ENCODE measurements at regions not wholly inside any gene's neighbourhood (a gene's known extent, or its start where the extent isn't known, plus 50 kb on each side); places are given as distances from the start of the nearest gene placed in this dataset.

DNA sequence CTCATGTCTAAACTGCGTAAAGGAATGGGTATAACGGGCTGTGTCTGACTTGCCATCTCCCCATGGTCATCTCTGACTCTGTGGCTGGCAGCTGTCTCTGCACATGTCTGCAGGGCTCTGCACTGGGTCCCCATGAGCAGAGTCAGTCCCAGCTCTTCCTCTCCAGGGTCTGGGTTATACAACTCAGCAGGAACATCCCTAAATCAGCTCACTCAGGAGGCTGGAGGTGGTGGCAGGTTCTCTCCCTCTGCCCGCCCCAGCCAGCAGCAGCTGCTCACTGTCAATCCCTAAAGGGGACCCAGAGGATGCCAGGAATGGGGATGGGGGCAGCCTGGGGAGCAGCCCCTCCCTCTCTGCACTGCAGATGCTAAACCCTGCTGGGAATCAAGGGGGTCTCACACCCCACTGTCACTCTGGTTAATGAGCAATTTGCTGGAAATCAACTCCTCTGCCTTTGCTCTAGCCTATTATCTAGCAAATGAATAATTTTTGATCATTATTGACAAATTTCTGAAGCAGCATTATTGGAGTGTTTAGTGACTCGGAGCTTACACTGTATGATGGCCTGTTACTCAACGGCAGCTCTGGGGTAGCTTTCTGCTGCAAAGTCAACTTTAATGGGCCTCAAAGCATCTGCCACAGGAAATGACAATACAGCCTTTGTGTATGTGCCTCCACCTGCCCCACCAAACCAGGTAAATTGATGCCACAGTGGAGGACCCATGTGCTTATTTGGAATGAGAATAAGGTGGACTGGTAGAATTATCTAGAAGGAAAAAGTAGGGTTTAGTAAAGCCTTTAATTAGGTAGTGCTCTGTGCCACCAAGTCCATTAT, 55.7 kb upstream of the SHANK2 start:
- DNase-seq = no peak

DNA sequence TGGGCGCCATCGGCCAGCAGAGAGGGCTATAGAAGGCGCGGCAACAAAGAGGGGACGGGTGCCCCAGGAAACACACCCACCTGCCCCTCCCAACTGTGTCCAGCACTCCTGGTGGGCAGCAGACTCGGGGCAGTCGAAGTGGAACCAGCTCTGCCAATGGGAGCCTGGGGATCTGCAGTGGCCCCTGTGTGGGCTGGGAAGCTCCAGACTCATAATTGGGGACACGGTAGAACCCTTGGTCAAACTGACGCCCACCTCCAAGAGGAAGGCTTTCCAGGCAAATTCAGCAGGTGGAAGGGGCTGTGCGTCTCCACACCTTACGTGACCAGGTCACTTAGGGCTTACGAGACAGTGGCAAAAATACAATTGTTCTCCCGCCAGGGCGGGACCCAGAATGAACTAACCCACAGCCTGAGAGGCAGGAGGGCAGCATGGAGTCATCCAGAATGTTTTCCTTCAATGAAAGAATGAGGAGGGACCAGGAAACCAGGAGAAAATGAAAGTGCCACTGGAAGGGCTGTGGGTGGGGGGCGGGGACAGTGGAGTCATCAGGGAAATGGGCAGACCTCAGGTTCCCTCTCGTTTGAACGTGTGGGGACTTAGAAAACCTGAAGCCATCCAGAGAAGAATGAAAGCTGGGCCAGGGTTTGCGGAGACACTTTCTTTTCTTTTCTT, 53.2 kb upstream of the SHANK2 start:
- no peak for DNase-seq

DNA sequence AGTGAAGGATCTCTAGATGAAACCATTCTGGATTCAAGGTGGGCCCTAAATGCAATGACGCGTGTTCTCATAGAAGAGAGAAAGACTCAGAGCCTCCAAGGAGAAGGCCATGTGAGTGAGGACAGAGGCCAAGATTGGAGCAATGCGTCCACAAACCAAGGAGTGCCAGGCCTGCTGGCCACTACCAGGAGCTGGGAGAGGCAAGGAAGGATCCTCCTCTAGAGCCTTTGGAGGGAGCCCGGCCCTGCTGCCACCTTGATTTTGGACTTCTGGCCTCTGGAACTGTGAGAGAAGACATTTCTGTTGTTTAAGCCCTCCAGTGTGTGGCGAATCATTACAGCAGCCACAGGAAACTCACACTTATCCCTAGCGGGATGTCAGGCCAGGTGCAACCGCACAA, 52.7 kb upstream of the SHANK2 start:
- DNase-seq = no peak

DNA sequence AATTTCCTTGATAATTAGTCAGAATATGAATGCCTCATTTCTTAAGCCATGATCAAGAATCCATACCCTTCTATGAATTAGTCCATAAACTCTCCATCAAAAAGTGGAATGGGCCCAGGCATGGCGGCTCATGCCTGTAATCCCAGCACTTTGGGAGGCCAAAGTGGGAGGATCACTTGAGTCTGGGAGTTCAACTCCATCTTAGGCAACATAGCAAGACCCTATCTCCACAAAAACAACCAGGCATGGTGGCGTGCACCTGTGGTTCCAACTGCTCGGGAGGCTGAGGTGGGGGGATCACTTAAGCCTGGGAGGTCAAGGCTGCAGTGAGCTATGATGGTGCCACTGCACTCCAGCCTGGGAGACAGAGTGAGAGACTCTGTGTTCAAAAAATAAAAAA, 52.1 kb upstream of the SHANK2 start:
- no peak for DNase-seq

- no peak for DNase-seq
Measured at GRCh38 chr11:71304045-71304444, 51.7 kb upstream of the SHANK2 start.

GRCh38 chr11:71302911-71303310, 50.5 kb upstream of the SHANK2 start:
- DNase-seq = no peak

- DNase-seq = no peak
Measured at GRCh38 chr11:71302534-71302909, 50.1 kb upstream of the SHANK2 start.
